Liver (tissue), 8 donors: ENCODE measurements at regions not wholly inside any gene's neighbourhood (a gene's known extent, or its start where the extent isn't known, plus 50 kb on each side); places are given as distances from the start of the nearest gene placed in this dataset.

Source experiments
- DNase-seq: peaks from one replicate; pipeline ENCODE4 v3.0.0-alpha.2; 2017; ENCODE audit warnings: low spot score
- H3K27ac ChIP-seq, 2 donors: one replicate each; pipeline ENCODE4 v1.7.0; 2013; ENCODE audit warnings: inconsistent platforms in 2 of 2, low read length in 2 of 2, control low read depth in 1 of 2, low read depth in 1 of 2, mild to moderate bottlenecking in 1 of 2
- H3K27me3 ChIP-seq, 4 donors: one replicate each; pipeline versions ENCODE4 v1.6.1 to v1.7.0; 2013; ENCODE audit warnings: low read length in 3 of 4, inconsistent platforms in 1 of 4, mild to moderate bottlenecking in 1 of 4, moderate library complexity in 1 of 4; ENCODE audit not compliant: control insufficient read depth in 4 of 4, insufficient read depth in 4 of 4
- H3K36me3 ChIP-seq, 4 donors: one replicate each; pipeline versions ENCODE4 v1.6.1 to v1.7.0; 2013; ENCODE audit warnings: low read length in 3 of 4, mild to moderate bottlenecking in 3 of 4, low read depth in 1 of 4, moderate library complexity in 1 of 4; ENCODE audit not compliant: control insufficient read depth in 4 of 4, insufficient read depth in 3 of 4
- H3K4me1 ChIP-seq, 4 donors: one replicate each; pipeline versions ENCODE4 v1.6.1 to v1.7.0; 2013; ENCODE audit warnings: low read length in 3 of 4, mild to moderate bottlenecking in 3 of 4, moderate library complexity in 1 of 4; ENCODE audit not compliant: control insufficient read depth in 4 of 4, insufficient read depth in 4 of 4
- H3K4me3 ChIP-seq, 3 donors: one replicate each; pipeline versions ENCODE4 v1.6.1 to v1.7.0; 2013; ENCODE audit warnings: low read length in 3 of 3, control low read depth in 1 of 3, low read depth in 1 of 3, mild to moderate bottlenecking in 1 of 3
- H3K9ac ChIP-seq, 2 donors: one replicate each; pipeline ENCODE4 v1.7.0; 2013; ENCODE audit warnings: low read length in 2 of 2, mild to moderate bottlenecking in 2 of 2, moderate library complexity in 2 of 2, control low read depth in 1 of 2, low read depth in 1 of 2
- H3K9me3 ChIP-seq, 4 donors: one replicate each; pipeline versions ENCODE4 v1.6.1 to v1.7.0; 2013; ENCODE audit warnings: low read length in 3 of 4; ENCODE audit not compliant: control insufficient read depth in 4 of 4
- EGR1 ChIP-seq, 2 donors: IDR thresholded peaks; 2 replicates each; pipeline ENCODE4 v1.6.1; 2016 to 2018; ENCODE audit warnings: antibody characterized with exemption in 2 of 2, low read depth in 2 of 2
- FOXA1 ChIP-seq: IDR thresholded peaks from 2 replicates; pipeline ENCODE4 v1.6.1; 2016; ENCODE audit warnings: antibody characterized with exemption
- FOXA2 ChIP-seq: IDR thresholded peaks from 2 replicates; pipeline ENCODE4 v1.6.1; 2016; ENCODE audit warnings: antibody characterized with exemption
- GABPA ChIP-seq, 2 donors: IDR thresholded peaks in 1 of 2; conservative IDR thresholded peaks in 1 of 2; 2 replicates each; pipeline ENCODE4 v1.6.1; 2016; ENCODE audit warnings: antibody characterized with exemption in 2 of 2, mild to moderate bottlenecking in 1 of 2, moderate library complexity in 1 of 2
- HNF4A ChIP-seq, 2 donors: conservative IDR thresholded peaks; 2 replicates each; pipeline ENCODE4 v1.6.1; 2016; ENCODE audit warnings: antibody characterized with exemption in 2 of 2, mild to moderate bottlenecking in 2 of 2
- HNF4G ChIP-seq: IDR thresholded peaks from 2 replicates; pipeline ENCODE4 v1.6.1; 2016; ENCODE audit warnings: antibody characterized with exemption
- JUND ChIP-seq, 2 donors: IDR thresholded peaks; 2 replicates each; pipeline ENCODE4 v1.6.1; 2016; ENCODE audit warnings: antibody characterized with exemption in 2 of 2
- NR2F2 ChIP-seq: IDR thresholded peaks from 2 replicates; pipeline ENCODE4 v1.6.1; 2016; ENCODE audit warnings: antibody characterized with exemption
- RAD21 ChIP-seq, 2 donors: IDR thresholded peaks; 2 replicates each; pipeline ENCODE4 v1.6.1; 2016; ENCODE audit warnings: antibody characterized with exemption in 2 of 2, mild to moderate bottlenecking in 2 of 2
- RXRA ChIP-seq, 2 donors: IDR thresholded peaks; 2 replicates each; pipeline ENCODE4 v1.6.1; 2017 to 2018; ENCODE audit warnings: antibody characterized with exemption in 2 of 2, mild to moderate bottlenecking in 1 of 2
- SP1 ChIP-seq: IDR thresholded peaks from 2 replicates; pipeline ENCODE4 v1.6.1; 2018; ENCODE audit warnings: antibody characterized with exemption, mild to moderate bottlenecking
- TAF1 ChIP-seq: conservative IDR thresholded peaks from 2 replicates; pipeline ENCODE4 v1.6.1; 2016; ENCODE audit warnings: antibody characterized with exemption, mild to moderate bottlenecking
- YY1 ChIP-seq: IDR thresholded peaks from 2 replicates; pipeline ENCODE4 v1.6.1; 2016; ENCODE audit warnings: antibody characterized with exemption, mild to moderate bottlenecking
- WGBS: extraction: QIAGEN DNeasy Blood & Tissue Kit; methylation state at CpG from one replicate; pipeline ENCODE4 v1.1.7; 2013; 5-methylcytosine and 5-hydroxymethylcytosine counted together
- TF ChIP-seq, protein P1 (sequence below): IDR thresholded peaks from 2 replicates; pipeline ENCODE4 v1.6.1; 2016; ENCODE audit warnings: antibody characterized with exemption
- TF ChIP-seq, protein P2 (sequence below): IDR thresholded peaks from 2 replicates; pipeline ENCODE4 v1.6.1; 2016; ENCODE audit warnings: antibody characterized with exemption, mild to moderate bottlenecking
- TF ChIP-seq, protein P3 (sequence below): IDR thresholded peaks from 2 replicates; pipeline ENCODE4 v1.6.1; 2016; ENCODE audit warnings: antibody characterized with exemption
- TF ChIP-seq, protein P4 (sequence below): fragments of 150-350 bp; IDR thresholded peaks from 2 replicates; pipeline ENCODE4 v1.5.1; 2017; ENCODE audit warnings: improper control_type of control experiment, low read depth, low read length; ENCODE audit not compliant: missing input control
- donor health status: healthy.
- donor health status: healthy.
- donor health status: healthy.
- donor health status: healthy.
- donor health status: healthy.

GRCh38 chr15:77731945-77732344 lies 99.2 kb upstream of the LINGO1 start:
- WGBS = 59% methylated on average over 5 of the region's 5 CpGs
- TF ChIP-seq TAF1 (no peak), FOXA1 (no peak), FOXA2 (no peak), EGR1 (IDR thresholded peaks at IDR 0.05; ENCODE audit: low read depth in 2 of 2) (no peak), HNF4G (no peak), JUND (IDR thresholded peaks at IDR 0.05) (no peak), RXRA (IDR thresholded peaks at IDR 0.05) (no peak), YY1 (no peak), HNF4A (conservative IDR thresholded peaks at IDR 0.05) (no peak), NR2F2 (no peak), RAD21 (IDR thresholded peaks at IDR 0.05) (no peak), GABPA (IDR thresholded peaks at IDR 0.05 in 1 of 2, conservative IDR thresholded peaks at IDR 0.05 in 1 of 2) (no peak), SP1 (no peak)
- TF ChIP-seq, protein P1, sequence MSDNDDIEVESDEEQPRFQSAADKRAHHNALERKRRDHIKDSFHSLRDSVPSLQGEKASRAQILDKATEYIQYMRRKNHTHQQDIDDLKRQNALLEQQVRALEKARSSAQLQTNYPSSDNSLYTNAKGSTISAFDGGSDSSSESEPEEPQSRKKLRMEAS = no peak
- TF ChIP-seq, protein P2, sequence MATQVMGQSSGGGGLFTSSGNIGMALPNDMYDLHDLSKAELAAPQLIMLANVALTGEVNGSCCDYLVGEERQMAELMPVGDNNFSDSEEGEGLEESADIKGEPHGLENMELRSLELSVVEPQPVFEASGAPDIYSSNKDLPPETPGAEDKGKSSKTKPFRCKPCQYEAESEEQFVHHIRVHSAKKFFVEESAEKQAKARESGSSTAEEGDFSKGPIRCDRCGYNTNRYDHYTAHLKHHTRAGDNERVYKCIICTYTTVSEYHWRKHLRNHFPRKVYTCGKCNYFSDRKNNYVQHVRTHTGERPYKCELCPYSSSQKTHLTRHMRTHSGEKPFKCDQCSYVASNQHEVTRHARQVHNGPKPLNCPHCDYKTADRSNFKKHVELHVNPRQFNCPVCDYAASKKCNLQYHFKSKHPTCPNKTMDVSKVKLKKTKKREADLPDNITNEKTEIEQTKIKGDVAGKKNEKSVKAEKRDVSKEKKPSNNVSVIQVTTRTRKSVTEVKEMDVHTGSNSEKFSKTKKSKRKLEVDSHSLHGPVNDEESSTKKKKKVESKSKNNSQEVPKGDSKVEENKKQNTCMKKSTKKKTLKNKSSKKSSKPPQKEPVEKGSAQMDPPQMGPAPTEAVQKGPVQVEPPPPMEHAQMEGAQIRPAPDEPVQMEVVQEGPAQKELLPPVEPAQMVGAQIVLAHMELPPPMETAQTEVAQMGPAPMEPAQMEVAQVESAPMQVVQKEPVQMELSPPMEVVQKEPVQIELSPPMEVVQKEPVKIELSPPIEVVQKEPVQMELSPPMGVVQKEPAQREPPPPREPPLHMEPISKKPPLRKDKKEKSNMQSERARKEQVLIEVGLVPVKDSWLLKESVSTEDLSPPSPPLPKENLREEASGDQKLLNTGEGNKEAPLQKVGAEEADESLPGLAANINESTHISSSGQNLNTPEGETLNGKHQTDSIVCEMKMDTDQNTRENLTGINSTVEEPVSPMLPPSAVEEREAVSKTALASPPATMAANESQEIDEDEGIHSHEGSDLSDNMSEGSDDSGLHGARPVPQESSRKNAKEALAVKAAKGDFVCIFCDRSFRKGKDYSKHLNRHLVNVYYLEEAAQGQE = no peak
- TF ChIP-seq, protein P3, sequence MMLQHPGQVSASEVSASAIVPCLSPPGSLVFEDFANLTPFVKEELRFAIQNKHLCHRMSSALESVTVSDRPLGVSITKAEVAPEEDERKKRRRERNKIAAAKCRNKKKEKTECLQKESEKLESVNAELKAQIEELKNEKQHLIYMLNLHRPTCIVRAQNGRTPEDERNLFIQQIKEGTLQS = no peak
- TF ChIP-seq, protein P4, sequence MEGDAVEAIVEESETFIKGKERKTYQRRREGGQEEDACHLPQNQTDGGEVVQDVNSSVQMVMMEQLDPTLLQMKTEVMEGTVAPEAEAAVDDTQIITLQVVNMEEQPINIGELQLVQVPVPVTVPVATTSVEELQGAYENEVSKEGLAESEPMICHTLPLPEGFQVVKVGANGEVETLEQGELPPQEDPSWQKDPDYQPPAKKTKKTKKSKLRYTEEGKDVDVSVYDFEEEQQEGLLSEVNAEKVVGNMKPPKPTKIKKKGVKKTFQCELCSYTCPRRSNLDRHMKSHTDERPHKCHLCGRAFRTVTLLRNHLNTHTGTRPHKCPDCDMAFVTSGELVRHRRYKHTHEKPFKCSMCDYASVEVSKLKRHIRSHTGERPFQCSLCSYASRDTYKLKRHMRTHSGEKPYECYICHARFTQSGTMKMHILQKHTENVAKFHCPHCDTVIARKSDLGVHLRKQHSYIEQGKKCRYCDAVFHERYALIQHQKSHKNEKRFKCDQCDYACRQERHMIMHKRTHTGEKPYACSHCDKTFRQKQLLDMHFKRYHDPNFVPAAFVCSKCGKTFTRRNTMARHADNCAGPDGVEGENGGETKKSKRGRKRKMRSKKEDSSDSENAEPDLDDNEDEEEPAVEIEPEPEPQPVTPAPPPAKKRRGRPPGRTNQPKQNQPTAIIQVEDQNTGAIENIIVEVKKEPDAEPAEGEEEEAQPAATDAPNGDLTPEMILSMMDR = no peak
- Histone ChIP-seq H3K9ac (no peak overlapping the region), H3K4me1 (no peaks in the 10 kb centered on the region), H3K27me3 (peaks cover 0 to 4% (median 0%) of the 10 kb centered on the region in 4 donors), H3K27ac (no peak overlapping the region), H3K4me3 (no peak overlapping the region), H3K36me3 (no peaks in the 10 kb centered on the region), H3K9me3 (no peaks in the 10 kb centered on the region)
- DNase-seq = no peak

- Histone ChIP-seq H3K27me3 (peaks cover 0 to 2% (median 0%) of the 10 kb centered on the region in 4 donors), H3K4me3 (no peak overlapping the region), H3K9ac (no peak overlapping the region), H3K4me1 (no peaks in the 10 kb centered on the region), H3K36me3 (no peaks in the 10 kb centered on the region), H3K9me3 (no peaks in the 10 kb centered on the region), H3K27ac (no peak overlapping the region)
- no peak for TF ChIP-seq HNF4A (conservative IDR thresholded peaks at IDR 0.05)
- no peak for TF ChIP-seq TAF1
- TF ChIP-seq JUND (IDR thresholded peaks at IDR 0.05) = no peak
- DNase-seq = no peak
- WGBS = 94% methylated on average over 8 of the region's 8 CpGs
Observed at GRCh38 chr15:77731067-77731466, 98.4 kb upstream of the LINGO1 start.
